Renal cortex interstitium (tissue), 11 donors: ENCODE measurements at regions not wholly inside any gene's neighbourhood (a gene's known extent, or its start where the extent isn't known, plus 50 kb on each side); places are given as distances from the start of the nearest gene placed in this dataset.

Experiments used
- DNase-seq, 11 donors: peaks; one replicate each; pipeline ENCODE4 v3.0.0-alpha.2; 2013; ENCODE audit warnings: low read depth in 9 of 11, low spot score in 4 of 11; ENCODE audit errors: extremely low read depth in 1 of 11

GRCh38 chr3:127485396-127486170 lies 105.0 kb downstream of the TPRA1 start:
- no peak for DNase-seq

GRCh38 chr3:127484601-127485388 lies 105.7 kb downstream of the TPRA1 start:
- DNase-seq = no peak

- no peak for DNase-seq
These were observed 106.5 kb downstream of the TPRA1 start for GRCh38 chr3:127483902-127484591.

- DNase-seq = no peak
These were observed 107.4 kb downstream of the TPRA1 start for GRCh38 chr3:127483005-127483641.

- DNase-seq = no peak
These were observed 108.1 kb downstream of the TPRA1 start for GRCh38 chr3:127482216-127483004.

GRCh38 chr3:127480196-127480954 lies 110.2 kb downstream of the TPRA1 start:
- DNase-seq = no peak

- DNase-seq = no peak
These were observed 111.1 kb downstream of the TPRA1 start for GRCh38 chr3:127479449-127479848.

- DNase-seq = no peak
These were observed 111.6 kb downstream of the TPRA1 start for GRCh38 chr3:127478922-127479321.

GRCh38 chr3:127477396-127477795 lies 113.1 kb downstream of the TPRA1 start:
- no peak for DNase-seq

GRCh38 chr3:127476936-127477335 lies 113.6 kb downstream of the TPRA1 start:
- DNase-seq = no peak

GRCh38 chr3:127475975-127476705 lies 114.4 kb downstream of the TPRA1 start:
- no peak for DNase-seq

- no peak for DNase-seq
These were observed 115.1 kb downstream of the TPRA1 start for GRCh38 chr3:127475391-127475790.

GRCh38 chr3:127473244-127474024 lies 117.1 kb downstream of the TPRA1 start:
- DNase-seq = peak in 1 of 11 donors; percentile 5

- no peak for DNase-seq
These were observed 118.0 kb downstream of the TPRA1 start for GRCh38 chr3:127472506-127472905.

GRCh38 chr3:127471142-127471541 lies 119.4 kb downstream of the TPRA1 start:
- DNase-seq = no peak

GRCh38 chr3:127469760-127470159 lies 120.8 kb downstream of the TPRA1 start:
- no peak for DNase-seq

- no peak for DNase-seq
These were observed 123.1 kb downstream of the TPRA1 start for GRCh38 chr3:127467391-127467790.
